DMS 273 (cell line): ENCODE measurements at regions not wholly inside any gene's neighbourhood (a gene's known extent, or its start where the extent isn't known, plus 50 kb on each side); places are given as distances from the start of the nearest gene placed in this dataset.
A peak's percentile ranks its signal among the peaks of the same experiment; 100 is the strongest.
"Not testable (repeated sequence)": the region's sequence is repeated elsewhere in the genome, so short reads cannot be mapped to it uniquely, and the experiment has no call there.

Experiments
- DNase-seq: peaks from one replicate; lab custom pipeline; 2025; ENCODE audit not compliant: unreplicated experiment; lab: John Stamatoyannopoulos, UW

GRCh38 chr2:156909983-156910382, 347.5 kb upstream of the GALNT5 start:
- no peak for DNase-seq

GRCh38 chr2:156915332-156915731, 342.2 kb upstream of the GALNT5 start:
- DNase-seq: no peak

GRCh38 chr2:156918410-156918809, 339.1 kb upstream of the GALNT5 start:
- DNase-seq: no peak

DNA sequence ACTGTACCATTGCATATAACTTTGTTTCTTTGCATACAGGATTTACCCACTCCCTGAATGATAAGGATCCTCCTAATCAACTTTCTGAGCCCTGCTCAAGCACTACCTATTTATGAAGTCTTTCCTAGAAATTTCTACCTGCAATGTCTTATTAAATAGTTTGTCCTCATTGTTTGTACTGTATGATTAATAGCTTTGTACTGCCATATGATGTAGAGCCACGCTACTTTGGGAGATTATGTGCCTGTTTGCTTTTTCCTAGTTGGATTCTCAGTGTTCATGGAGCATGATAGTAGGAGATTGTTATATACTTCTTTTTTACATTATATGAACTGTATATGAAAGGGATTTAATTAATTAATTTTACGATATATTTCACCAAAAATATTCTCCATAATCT, 327.1 kb upstream of the GALNT5 start:
- DNase-seq: no peak

DNA sequence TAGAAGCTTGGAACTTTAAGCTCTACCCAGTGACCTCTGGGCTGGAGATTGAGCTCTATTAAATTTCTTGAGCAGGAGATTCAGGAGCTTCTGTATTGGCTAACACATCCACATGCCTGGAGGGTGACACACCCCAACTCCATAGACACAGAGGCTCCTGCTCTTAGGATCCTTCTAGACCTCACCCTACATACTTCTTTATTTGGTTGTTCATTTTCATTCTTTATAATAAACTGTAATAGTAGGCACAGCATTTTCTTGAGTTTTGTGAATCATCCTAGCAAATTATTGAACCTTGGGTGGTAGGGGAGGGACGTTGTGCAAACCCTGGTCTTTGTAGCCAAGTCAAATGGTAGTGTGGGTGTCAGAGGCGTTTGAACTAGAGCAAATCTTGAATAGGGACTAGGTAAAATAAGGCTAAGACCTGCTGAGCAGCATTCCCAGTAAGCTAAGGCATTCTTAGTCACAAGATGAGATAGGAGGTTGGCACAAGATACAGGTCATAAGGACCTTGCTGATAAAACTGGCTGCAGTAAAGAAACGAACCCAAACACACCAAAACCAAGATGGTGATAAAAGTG, 323.8 kb upstream of the GALNT5 start:
- no peak for DNase-seq

- peak; percentile 69 for DNase-seq
Measured at GRCh38 chr2:156935616-156936015, 321.9 kb upstream of the GALNT5 start.

DNA sequence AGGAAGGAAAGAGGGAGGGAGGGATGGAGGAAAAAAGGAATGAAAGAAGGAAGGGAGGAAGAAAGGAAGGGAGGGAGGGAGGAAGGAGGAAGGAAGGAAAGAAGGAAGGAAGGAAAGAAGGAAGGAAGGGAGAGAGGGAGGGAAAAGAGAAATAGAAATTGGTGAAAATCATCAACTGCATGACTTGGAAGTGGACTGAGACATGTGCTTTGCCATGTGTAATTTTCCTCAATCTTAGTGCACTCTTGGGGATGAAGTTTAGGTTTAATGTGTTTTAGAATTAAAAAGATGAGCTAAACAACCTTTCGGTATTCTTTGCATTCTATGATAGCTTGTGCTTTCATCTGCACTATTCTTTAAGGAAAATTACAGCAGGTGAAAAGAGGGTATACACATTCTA, 320.1 kb upstream of the GALNT5 start:
- DNase-seq: no peak

DNA sequence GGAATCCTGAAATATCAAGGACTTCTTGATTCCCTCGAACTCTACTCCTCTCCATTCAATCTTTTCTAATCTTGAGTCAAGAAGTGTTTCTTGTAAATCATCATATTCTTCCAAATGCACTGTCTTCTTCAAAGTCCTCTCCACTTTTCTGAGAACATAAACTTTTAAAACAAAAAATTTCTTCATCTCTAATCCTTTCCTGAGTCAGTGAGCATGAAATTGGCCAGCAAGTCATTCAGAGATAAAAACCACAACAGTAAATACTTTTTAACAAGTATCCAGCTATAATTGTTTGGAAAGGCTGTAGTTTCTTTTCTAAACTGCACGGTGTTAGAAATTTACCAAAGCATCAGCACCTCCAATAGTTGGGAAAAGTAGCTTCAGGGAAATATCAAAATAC, 312.6 kb upstream of the GALNT5 start:
- DNase-seq: no peak

DNA sequence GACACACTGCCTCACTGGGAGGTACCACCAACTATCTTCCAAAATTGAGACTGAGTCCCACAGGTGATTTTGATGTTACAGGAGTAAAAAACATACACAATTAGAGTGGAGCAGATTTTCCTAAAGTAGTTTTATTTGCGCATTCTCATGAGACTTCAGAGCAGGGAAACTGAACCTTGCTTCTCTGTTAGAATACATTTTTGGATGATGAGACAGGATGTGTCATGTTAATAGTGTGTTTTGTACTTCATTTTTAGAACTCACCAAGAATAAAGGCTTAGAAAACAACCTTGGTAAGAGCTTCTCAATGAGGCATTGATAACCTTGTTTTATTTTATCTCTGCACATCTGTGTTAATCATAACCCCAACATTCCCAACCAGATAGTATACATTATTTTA, 310.2 kb upstream of the GALNT5 start:
- no peak for DNase-seq

- no peak for DNase-seq
Measured at GRCh38 chr2:156955701-156956100, 301.8 kb upstream of the GALNT5 start.

GRCh38 chr2:156956161-156956560, 301.3 kb upstream of the GALNT5 start:
- DNase-seq: no peak

GRCh38 chr2:156958374-156958773, 299.1 kb upstream of the GALNT5 start:
- DNase-seq: no peak

DNA sequence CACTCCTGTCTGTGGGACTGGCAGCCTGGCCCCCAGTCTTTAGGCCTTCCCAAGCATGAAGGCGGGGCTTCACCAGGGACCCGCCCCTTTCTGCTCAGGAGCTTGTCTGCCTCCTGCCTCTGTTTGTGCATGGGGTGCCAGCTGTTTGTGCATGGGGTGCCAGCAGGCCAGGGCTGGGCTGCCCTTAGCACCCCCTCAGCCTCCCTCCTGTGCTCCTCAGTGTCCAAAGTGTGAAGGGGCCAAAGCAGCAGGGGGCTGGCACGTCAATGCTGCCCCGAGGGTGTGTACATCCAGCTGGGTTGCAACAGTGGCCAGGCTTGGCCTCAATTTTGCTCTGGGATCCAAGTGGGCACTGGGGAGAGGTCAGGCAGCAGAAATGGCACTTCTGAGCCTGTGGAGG, 298.0 kb upstream of the GALNT5 start:
- no peak for DNase-seq

DNA sequence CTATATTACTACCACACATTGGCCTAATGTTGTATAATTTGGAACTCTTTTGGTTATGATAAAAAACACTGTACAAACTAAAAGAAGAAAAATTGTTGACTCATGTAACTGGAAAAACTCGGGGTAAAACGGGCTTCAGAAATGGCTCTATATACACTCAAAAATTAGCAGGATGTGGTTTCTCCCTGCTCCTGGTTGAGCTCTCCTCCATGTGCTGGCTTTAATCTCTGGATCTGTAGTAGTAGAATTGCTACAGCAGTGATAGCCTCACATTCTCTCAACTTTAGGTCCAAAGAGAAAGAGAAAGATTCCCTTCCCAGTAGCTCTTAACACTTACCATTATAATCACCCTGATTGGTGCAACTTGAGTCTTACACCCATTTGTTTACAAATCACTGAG, 274.9 kb upstream of the GALNT5 start:
- DNase-seq: no peak

DNA sequence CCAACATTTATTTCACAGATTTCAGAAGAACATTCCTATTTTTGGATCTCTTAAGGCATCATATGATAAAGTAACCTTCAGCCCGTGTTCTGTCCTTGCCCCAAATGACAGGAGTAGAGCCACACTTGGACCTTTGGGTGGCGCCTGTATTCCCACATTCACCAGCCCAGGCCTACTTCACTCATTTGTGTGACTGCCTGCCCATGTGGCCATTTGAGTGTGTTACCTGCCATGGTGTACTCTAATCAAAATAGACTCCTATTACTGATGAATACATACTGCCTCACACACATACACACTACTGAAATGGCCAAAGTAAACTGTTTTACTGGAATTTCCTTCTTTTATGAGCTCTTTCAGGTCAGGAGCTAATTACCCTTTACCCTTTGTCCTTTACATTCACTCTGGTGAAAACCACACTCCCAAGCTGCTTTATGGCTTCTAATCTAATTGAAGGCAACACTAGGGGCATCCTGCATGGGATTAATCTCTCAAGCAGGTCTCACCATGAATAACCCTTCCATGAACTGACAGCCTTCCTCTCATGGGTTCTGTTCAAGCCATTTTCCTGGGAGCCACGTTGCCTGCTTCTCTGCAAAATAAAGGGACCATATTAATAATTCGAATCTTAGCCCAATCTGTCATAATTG, 271.0 kb upstream of the GALNT5 start:
- peak; percentile 12 for DNase-seq

DNA sequence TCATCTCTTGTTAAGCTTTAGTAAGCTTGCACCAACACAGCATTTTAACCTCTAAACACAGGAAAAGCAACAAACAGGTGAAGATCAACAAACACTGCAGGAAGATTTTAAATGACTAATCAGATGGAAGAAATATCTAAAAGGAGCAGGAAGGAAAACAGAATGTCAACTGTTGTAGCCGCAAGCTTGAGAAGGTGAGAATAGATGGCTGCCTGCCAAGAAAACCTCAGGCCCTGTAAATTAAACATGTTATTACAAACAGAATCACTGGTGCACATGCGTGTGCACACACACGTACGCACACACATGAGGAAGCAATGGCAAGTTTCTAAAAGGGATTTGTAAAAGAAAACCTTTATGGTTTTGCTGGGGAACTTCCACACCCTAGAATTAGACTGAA, 257.8 kb upstream of the GALNT5 start:
- DNase-seq: peak; percentile 14

DNA sequence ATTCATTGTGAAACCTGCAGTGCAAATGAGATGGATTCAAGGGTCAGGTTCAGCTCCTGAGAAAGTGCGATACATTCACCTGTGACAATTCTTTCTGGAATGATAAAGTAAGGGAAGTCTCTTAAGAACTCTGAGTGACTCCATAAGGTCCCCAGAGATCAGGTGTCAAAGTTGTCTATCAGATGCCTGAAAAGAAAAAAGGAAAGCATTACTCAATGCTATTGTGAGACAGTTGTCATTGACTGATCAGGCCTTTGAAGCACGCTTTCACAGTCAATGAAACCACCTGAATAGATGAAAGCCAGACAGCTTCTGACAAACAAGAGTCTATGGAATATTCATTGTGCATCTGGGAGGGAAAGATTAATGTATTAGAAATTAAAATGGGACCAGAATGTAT, 252.7 kb upstream of the GALNT5 start:
- DNase-seq: no peak

- DNase-seq: no peak
Measured at GRCh38 chr2:157015015-157015575, 242.4 kb upstream of the GALNT5 start.

DNA sequence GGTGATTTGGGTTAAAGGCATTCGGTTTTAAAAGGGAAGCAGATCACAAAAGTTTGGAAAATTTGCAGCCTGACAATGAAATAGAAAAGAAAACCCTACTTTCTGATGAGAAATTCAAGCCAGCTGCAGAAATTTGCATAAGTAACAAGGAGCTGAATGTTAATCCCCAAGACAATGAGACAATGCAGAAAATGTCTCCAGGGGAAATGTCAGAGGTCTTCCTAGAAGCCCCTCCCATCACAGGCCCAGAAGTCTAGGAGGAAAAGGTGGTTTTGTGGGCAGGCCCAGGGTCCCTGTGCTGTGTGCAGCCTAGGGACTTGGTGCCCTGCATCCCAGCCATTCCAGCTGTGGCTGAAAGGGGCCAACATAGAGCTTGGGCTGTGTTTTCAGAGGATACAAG, 234.2 kb upstream of the GALNT5 start:
- DNase-seq: not testable (repeated sequence)

DNA sequence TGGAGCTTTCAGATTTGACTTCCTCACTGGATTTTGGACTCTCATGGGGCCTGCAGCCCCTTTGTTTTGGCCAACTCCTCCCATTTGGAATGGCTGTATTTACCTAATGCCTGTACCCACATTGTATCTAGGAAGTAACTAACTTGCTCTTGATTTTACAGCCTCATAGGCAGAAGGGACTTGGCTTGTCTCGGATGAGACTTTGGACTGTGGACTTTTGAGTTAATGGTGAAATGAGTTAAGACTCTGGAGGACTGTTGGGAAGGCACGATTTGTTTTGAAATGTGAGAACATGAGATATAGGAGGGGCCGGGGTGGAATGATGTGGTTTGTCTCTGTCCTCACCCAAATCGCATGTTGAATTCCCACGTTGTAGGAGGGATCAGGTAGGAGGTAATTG, 233.4 kb upstream of the GALNT5 start:
- no peak for DNase-seq

DNA sequence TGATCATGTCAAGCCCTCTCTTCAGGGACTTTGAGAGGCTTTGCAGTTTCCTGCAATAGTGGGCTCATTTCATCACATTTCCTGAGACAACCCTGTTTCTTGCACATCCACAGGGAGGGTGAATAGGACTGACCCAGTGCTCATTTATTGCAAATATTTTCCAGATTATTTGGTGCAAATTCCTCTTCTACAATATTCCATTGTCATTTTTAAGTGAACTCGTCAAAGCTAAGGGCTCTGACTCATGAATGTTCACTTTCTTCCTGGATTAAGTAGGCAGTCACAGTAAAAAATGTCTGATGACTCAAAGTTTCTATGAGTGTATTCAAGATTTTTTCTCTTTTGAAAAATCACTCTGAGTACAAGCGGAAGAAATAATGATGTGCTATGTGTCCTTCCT, 225.5 kb upstream of the GALNT5 start:
- no peak for DNase-seq

GRCh38 chr2:157036726-157037125, 220.8 kb upstream of the GALNT5 start:
- DNase-seq: no peak

DNA sequence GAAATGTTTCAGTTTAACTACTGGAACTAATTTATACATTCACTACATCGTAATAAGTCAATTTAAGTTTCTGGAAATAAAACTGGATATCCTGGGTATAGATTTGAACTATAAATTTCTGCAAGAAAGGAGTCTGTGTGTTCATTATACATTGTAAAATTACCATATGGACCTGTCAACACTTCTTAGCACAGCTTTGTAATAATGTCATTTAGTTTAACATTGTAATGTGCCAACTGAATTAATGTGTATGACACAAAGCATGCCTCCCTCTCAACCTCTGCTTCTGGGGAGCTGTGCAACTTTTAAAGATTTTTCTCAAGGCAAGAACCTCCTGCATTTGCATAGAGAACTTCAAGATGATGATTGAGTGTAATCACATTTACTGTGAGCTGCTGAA, 213.7 kb upstream of the GALNT5 start:
- DNase-seq: peak; percentile 15
